Lung (tissue), 11 donors: ENCODE measurements at regions not wholly inside any gene's neighbourhood (a gene's known extent, or its start where the extent isn't known, plus 50 kb on each side); places are given as distances from the start of the nearest gene placed in this dataset.

Experiments used
- ATAC-seq: fragments of 200-7000 bp; cut with Tn5 transposase; one replicate; pipeline ENCODE4 v1.9.1; 2020; ENCODE audit warnings: moderate number of reproducible peaks; ENCODE audit not compliant: insufficient read depth, low FRiP score
- DNase-seq, 3 donors: peaks; one replicate each; pipeline ENCODE4 v3.0.0-alpha.2; 2013 to 2017
- H3K27ac ChIP-seq, 2 donors: one replicate each; pipeline ENCODE4 v1.5.1; 2013; ENCODE audit warnings: mild to moderate bottlenecking in 2 of 2, moderate library complexity in 2 of 2, control low read depth in 1 of 2, inconsistent platforms in 1 of 2, low read depth in 1 of 2, low read length in 1 of 2
- H3K27me3 ChIP-seq, 3 donors: one replicate each; pipeline ENCODE4 v1.5.1; 2013; ENCODE audit warnings: low read length in 2 of 3; ENCODE audit not compliant: control insufficient read depth in 3 of 3, insufficient read depth in 3 of 3
- H3K36me3 ChIP-seq, 4 donors: one replicate each; pipeline ENCODE4 v1.5.1; 2013; ENCODE audit warnings: low read length in 4 of 4, mild to moderate bottlenecking in 1 of 4, moderate library complexity in 1 of 4; ENCODE audit not compliant: control insufficient read depth in 4 of 4, insufficient read depth in 4 of 4
- H3K4me1 ChIP-seq, 5 donors: one replicate each; pipeline ENCODE4 v1.5.1; 2013; ENCODE audit warnings: low read length in 5 of 5, mild to moderate bottlenecking in 2 of 5, moderate library complexity in 1 of 5; ENCODE audit not compliant: control insufficient read depth in 5 of 5, insufficient read depth in 5 of 5
- H3K4me3 ChIP-seq: one replicate; pipeline ENCODE4 v1.5.1; 2013; ENCODE audit warnings: mild to moderate bottlenecking, control low read depth, moderate library complexity
- H3K9ac ChIP-seq, 2 donors: one replicate each; pipeline ENCODE4 v1.5.1; 2013; ENCODE audit warnings: low read length in 2 of 2, control low read depth in 1 of 2; ENCODE audit not compliant: insufficient read depth in 1 of 2
- H3K9me3 ChIP-seq, 4 donors: one replicate each; pipeline ENCODE4 v1.5.1; 2013; ENCODE audit warnings: low read length in 3 of 4, mild to moderate bottlenecking in 1 of 4, moderate library complexity in 1 of 4; ENCODE audit not compliant: control insufficient read depth in 4 of 4, insufficient read depth in 3 of 4
- WGBS, 2 donors: extraction: QIAGEN DNeasy Blood & Tissue Kit; methylation state at CpG; one replicate each; pipeline ENCODE4 v1.1.7; 2013; 5-methylcytosine and 5-hydroxymethylcytosine counted together
- TF ChIP-seq, protein P1 (sequence below): IDR thresholded peaks from 2 replicates; pipeline ENCODE4 v1.5.1; 2012; ENCODE audit warnings: mild to moderate bottlenecking; ENCODE audit errors: control extremely low read depth, extremely low read depth
- donor health status: control.
- donor health status: control.
- donor health status: Bipolar disorder and iron deficiency.
- donor health status: healthy.
- donor health status: DM: yes; HTN: yes; CAD: no.

DNA sequence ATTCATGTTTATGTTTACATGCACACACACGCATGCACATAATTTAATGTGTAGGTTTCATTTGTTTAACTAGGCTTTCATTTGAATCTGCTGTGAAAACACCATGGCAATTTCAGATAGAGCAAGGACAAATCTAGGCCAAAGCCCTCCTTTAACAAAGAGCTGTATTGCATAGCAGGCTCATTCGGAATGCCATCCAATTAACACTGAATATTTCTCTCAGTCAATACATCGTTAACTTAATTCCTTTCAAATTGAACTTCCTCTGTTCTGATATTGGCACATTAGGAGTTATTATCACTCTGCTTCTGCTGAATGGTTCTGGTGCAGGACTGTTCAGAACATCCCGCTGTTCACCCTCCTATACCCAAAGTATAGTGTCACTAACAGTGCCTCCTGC is 435.1 kb upstream of the CDH20 start:
- TF ChIP-seq, protein P1, sequence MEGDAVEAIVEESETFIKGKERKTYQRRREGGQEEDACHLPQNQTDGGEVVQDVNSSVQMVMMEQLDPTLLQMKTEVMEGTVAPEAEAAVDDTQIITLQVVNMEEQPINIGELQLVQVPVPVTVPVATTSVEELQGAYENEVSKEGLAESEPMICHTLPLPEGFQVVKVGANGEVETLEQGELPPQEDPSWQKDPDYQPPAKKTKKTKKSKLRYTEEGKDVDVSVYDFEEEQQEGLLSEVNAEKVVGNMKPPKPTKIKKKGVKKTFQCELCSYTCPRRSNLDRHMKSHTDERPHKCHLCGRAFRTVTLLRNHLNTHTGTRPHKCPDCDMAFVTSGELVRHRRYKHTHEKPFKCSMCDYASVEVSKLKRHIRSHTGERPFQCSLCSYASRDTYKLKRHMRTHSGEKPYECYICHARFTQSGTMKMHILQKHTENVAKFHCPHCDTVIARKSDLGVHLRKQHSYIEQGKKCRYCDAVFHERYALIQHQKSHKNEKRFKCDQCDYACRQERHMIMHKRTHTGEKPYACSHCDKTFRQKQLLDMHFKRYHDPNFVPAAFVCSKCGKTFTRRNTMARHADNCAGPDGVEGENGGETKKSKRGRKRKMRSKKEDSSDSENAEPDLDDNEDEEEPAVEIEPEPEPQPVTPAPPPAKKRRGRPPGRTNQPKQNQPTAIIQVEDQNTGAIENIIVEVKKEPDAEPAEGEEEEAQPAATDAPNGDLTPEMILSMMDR: no peak
- 83 to 86% methylated on average over 4 of the region's 4 CpGs for WGBS, 2 donors
- H3K4me1 ChIP-seq: peaks cover 0 to 3% (median 0%) of the 10 kb centered on the region in 5 donors
- H3K9ac ChIP-seq: no peak overlapping the region
- no peaks in the 10 kb centered on the region for H3K36me3 ChIP-seq
- H3K9me3 ChIP-seq: peaks cover 0 to 4% (median 0%) of the 10 kb centered on the region in 4 donors
- DNase-seq (no peak), ATAC-seq (no peak)
- H3K4me3 ChIP-seq: no peak overlapping the region
- H3K27me3 ChIP-seq: no peaks in the 10 kb centered on the region
- H3K27ac ChIP-seq: no peak overlapping the region

DNA sequence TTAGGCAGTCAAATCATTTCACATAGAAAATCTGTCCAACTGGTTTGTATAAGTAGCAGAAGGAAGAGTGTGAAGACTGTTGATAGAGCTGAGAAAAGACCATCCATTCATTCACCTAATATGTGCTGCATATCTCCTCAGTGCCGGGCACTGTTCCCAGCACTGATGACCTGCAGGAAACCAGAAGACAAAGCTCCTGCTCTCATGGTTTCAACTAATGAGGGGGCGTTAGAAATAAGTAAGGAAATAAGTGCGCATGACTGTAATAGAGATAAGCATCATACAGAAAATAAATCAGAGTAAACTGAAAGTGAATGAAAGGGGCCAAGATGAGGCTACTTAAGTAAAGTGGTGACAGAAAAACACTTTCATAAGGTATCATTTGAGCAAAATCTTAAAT is 427.5 kb upstream of the CDH20 start:
- H3K9me3 ChIP-seq: no peaks in the 10 kb centered on the region
- H3K27ac ChIP-seq: no peak overlapping the region
- no peaks in the 10 kb centered on the region for H3K36me3 ChIP-seq
- ATAC-seq (no peak), DNase-seq (peak in 1 of 3 donors; percentile 35)
- WGBS, 2 donors: 17 to 30% methylated on average over 3 of the region's 3 CpGs
- H3K4me1 ChIP-seq: no peaks in the 10 kb centered on the region
- TF ChIP-seq, protein P1: no peak
- H3K4me3 ChIP-seq: no peak overlapping the region
- H3K27me3 ChIP-seq: no peaks in the 10 kb centered on the region
- H3K9ac ChIP-seq: no peak overlapping the region

DNA sequence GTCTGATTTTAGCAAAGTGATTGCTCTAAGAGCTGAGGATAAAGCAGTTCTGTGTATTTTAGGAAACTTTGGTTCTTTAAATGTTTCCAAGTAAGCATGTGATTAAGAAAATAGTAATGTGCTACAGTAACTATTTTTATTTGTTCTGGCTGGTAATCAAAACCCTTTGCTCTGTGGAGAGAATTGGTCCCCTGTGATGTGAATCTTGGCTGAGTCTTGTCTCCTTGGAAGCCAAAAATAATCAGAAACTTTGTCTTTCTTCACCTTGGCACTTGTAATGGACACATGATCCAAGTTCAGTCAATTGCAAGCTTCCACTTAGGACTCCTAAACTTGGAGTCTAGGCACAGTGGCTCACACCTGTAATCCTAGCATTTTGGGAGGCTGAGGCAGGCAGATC is 422.7 kb upstream of the CDH20 start:
- Histone ChIP-seq H3K27ac (no peak overlapping the region), H3K4me3 (no peak overlapping the region), H3K4me1 (no peaks in the 10 kb centered on the region), H3K36me3 (no peaks in the 10 kb centered on the region), H3K27me3 (no peaks in the 10 kb centered on the region), H3K9ac (no peak overlapping the region), H3K9me3 (no peaks in the 10 kb centered on the region)
- TF ChIP-seq, protein P1: no peak
- ATAC-seq: no peak
- no peak for DNase-seq

DNA sequence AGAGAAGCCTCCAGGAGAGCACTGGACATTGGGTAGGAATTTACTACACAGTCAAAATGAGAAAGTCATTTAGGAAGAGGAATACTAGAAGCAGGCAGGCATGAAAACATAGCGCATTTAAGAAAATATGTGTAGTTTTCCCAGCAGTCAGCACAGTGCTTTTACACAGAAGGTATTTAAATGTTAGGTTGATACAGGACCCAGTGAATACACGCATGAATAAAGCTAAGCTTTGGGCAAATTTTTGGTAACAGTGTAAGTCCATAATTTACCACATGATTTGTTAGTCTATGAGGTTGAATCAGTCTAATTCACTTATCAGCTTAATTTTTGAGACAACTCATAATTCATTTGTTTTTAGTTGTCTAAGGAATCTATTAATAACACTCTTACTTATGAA is 421.7 kb upstream of the CDH20 start:
- no peak for ATAC-seq
- Histone ChIP-seq H3K4me1 (no peaks in the 10 kb centered on the region), H3K9me3 (no peaks in the 10 kb centered on the region), H3K9ac (no peak overlapping the region), H3K27me3 (no peaks in the 10 kb centered on the region), H3K4me3 (no peak overlapping the region), H3K27ac (no peak overlapping the region), H3K36me3 (no peaks in the 10 kb centered on the region)
- DNase-seq: no peak
- WGBS, 2 donors: 87 to 97% methylated on average over 2 of the region's 2 CpGs
- TF ChIP-seq, protein P1: no peak
